Mucosa of descending colon (tissue), 3 donors: ENCODE measurements at regions not wholly inside any gene's neighbourhood (a gene's known extent, or its start where the extent isn't known, plus 50 kb on each side); places are given as distances from the start of the nearest gene placed in this dataset.
A peak's percentile ranks its signal among the peaks of the same experiment; 100 is the strongest.

Source experiments
- ATAC-seq: fragments of 200-7000 bp; cut with Tn5 transposase; one replicate; pipeline ENCODE4 v1.9.1; 2020; ENCODE audit warnings: mild to moderate bottlenecking, moderate library complexity
- DNase-seq, 3 donors: peaks; one replicate each; pipeline ENCODE4 v3.0.0-alpha.2; 2020
- H3K36me3 ChIP-seq: fragments of 200-600 bp; one replicate; pipeline ENCODE4 v1.8.0; 2021; ENCODE audit warnings: low read depth, mild to moderate bottlenecking
- H3K4me1 ChIP-seq: fragments of 200-600 bp; one replicate; pipeline ENCODE4 v1.8.0; 2021; ENCODE audit warnings: low read depth, mild to moderate bottlenecking
- H3K4me3 ChIP-seq: fragments of 200-600 bp; one replicate; pipeline ENCODE4 v1.8.0; 2021; ENCODE audit warnings: mild to moderate bottlenecking
- H3K9me3 ChIP-seq: fragments of 200-600 bp; one replicate; pipeline ENCODE4 v1.8.0; 2021; ENCODE audit warnings: mild to moderate bottlenecking
- intact Hi-C, 2 donors: fragments of 100-400 bp; cut with DNase I in 1 of 2; cut with micrococcal nuclease in 1 of 2; formaldehyde crosslinking; loops; one replicate each; pipeline versions ENCODE4 v1.11.0 to v1.11.1; 2022; cut with DNase I, micrococcal nuclease
- TF ChIP-seq, protein P1 (sequence below): fragments of 200-600 bp; IDR thresholded peaks from one replicate; pipeline ENCODE4 v1.8.0; 2022; ENCODE audit warnings: antibody characterized with exemption, mild to moderate bottlenecking
- donor health status: DM: no; HTN: no; CAD: no; lungs with moderate emphysema.
- donor health status: DM: no; HTN: no; CAD: no.
- donor health status: DM: no; HTN: yes; CAD: no.

DNA sequence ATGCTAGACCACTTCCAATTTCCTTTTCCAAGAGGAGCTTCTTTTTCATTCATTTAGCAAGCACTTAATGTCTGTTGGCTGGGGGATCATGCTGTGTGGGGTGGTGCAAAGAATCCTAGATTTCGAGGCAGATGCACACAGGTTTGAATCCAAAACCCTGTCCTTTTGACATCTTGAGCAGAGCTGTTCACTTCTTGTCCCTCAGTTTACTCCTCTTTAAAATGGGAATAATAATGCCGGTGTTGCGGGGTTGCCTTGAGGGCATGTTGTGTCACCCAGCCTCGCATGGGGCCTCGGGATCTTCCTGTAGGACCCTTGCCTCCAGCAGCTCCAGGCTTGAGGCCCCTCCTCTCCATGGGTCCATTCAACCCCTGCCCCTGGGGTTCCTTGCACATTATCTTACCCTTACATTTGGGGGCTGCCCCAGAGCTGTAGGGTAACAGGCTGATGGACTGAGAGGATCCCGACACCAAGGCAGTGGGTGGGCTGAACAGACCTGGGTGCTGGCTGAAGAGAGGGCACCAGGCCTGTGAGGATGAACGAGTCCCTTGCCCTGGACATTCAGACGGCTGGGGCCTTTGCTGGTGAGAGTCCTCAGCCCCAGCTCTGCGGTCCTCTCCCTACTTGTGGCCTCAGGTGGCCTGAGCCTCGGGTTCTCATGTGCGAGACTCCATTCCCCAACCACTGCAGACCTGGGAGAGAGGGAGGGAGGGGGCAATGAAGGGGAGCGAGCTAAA, 145.8 kb downstream of the BARX1 start:
- intact Hi-C loops, result no loop called here
- H3K4me1 ChIP-seq, result no peaks in the 10 kb centered on the region
- no peak overlapping the region for H3K4me3 ChIP-seq
- ATAC-seq, result no peak
- TF ChIP-seq, protein P1, sequence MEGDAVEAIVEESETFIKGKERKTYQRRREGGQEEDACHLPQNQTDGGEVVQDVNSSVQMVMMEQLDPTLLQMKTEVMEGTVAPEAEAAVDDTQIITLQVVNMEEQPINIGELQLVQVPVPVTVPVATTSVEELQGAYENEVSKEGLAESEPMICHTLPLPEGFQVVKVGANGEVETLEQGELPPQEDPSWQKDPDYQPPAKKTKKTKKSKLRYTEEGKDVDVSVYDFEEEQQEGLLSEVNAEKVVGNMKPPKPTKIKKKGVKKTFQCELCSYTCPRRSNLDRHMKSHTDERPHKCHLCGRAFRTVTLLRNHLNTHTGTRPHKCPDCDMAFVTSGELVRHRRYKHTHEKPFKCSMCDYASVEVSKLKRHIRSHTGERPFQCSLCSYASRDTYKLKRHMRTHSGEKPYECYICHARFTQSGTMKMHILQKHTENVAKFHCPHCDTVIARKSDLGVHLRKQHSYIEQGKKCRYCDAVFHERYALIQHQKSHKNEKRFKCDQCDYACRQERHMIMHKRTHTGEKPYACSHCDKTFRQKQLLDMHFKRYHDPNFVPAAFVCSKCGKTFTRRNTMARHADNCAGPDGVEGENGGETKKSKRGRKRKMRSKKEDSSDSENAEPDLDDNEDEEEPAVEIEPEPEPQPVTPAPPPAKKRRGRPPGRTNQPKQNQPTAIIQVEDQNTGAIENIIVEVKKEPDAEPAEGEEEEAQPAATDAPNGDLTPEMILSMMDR, result no peak
- H3K36me3 ChIP-seq, result no peaks in the 10 kb centered on the region
- no peaks in the 10 kb centered on the region for H3K9me3 ChIP-seq
- peak in 1 of 3 donors; percentile 37 for DNase-seq

GRCh38 chr9:93808115-93809029, 146.8 kb downstream of the BARX1 start:
- DNase-seq, result no peak
- TF ChIP-seq, protein P1, result no peak
- ATAC-seq, result no peak
- H3K9me3 ChIP-seq, result no peaks in the 10 kb centered on the region
- no peaks in the 10 kb centered on the region for H3K4me1 ChIP-seq
- no peak overlapping the region for H3K4me3 ChIP-seq
- intact Hi-C loops, result no loop called here
- H3K36me3 ChIP-seq, result no peaks in the 10 kb centered on the region

- no peak overlapping the region for H3K4me3 ChIP-seq
- no peaks in the 10 kb centered on the region for H3K4me1 ChIP-seq
- no peaks in the 10 kb centered on the region for H3K9me3 ChIP-seq
- DNase-seq, result peak in 1 of 3 donors; percentile 29
- intact Hi-C loops, result no loop called here
- ATAC-seq, result no peak
- H3K36me3 ChIP-seq, result no peaks in the 10 kb centered on the region
- TF ChIP-seq, protein P1, result no peak
Measured at GRCh38 chr9:93807166-93808074, 147.7 kb downstream of the BARX1 start.

- no peaks in the 10 kb centered on the region for H3K9me3 ChIP-seq
- DNase-seq, result no peak
- TF ChIP-seq, protein P1, result no peak
- H3K4me1 ChIP-seq, result no peaks in the 10 kb centered on the region
- ATAC-seq, result no peak
- intact Hi-C loops, result no loop called here
- H3K36me3 ChIP-seq, result no peaks in the 10 kb centered on the region
- no peak overlapping the region for H3K4me3 ChIP-seq
Measured at GRCh38 chr9:93801581-93802284, 153.4 kb downstream of the BARX1 start.

DNA sequence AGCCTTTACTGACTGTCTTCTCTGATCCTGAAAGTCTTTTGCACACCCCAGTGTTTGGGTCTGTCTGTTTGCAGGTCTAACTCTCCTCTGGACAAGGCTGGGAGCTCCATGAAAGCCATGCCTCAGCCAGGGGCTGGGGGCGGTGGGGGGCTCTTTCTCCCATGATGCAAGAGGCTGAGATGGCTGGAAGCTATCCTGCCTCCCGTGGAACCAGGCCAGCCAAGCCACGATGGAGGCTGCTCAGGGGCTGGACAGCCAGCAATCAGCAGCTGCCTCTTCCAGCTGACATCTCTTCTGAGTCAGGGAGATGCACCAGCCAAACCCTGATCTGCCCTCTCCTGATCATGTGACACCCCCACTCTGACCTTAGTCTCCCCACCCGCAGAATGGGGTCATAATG, 154.0 kb downstream of the BARX1 start:
- Histone ChIP-seq H3K36me3 (no peaks in the 10 kb centered on the region), H3K9me3 (no peaks in the 10 kb centered on the region), H3K4me1 (no peaks in the 10 kb centered on the region), H3K4me3 (no peak overlapping the region)
- TF ChIP-seq, protein P1, result no peak
- intact Hi-C loops, result no loop called here
- DNase-seq (no peak), ATAC-seq (no peak)
